ENCODE measurements at regions not wholly inside any gene's neighbourhood (a gene's known extent, or its start where the extent isn't known, plus 50 kb on each side); places are given as distances from the start of the nearest gene placed in this dataset.

- TF ChIP-seq, protein P1, sequence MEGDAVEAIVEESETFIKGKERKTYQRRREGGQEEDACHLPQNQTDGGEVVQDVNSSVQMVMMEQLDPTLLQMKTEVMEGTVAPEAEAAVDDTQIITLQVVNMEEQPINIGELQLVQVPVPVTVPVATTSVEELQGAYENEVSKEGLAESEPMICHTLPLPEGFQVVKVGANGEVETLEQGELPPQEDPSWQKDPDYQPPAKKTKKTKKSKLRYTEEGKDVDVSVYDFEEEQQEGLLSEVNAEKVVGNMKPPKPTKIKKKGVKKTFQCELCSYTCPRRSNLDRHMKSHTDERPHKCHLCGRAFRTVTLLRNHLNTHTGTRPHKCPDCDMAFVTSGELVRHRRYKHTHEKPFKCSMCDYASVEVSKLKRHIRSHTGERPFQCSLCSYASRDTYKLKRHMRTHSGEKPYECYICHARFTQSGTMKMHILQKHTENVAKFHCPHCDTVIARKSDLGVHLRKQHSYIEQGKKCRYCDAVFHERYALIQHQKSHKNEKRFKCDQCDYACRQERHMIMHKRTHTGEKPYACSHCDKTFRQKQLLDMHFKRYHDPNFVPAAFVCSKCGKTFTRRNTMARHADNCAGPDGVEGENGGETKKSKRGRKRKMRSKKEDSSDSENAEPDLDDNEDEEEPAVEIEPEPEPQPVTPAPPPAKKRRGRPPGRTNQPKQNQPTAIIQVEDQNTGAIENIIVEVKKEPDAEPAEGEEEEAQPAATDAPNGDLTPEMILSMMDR (IDR thresholded peaks at IDR 0.05), result no peak
- TF ChIP-seq EP300 (IDR thresholded peaks at IDR 0.05) (no peak), POLR2AphosphoS5 (IDR thresholded peaks at IDR 0.05) (no peak), POLR2A (IDR thresholded peaks at IDR 0.05) (no peak)
Observed at GRCh38 chrX:33589316-33589715, 378.0 kb upstream of the DMD start.

Measured in upper lobe of left lung (tissue), 4 donors.